A549 (cell line): ENCODE measurements at regions not wholly inside any gene's neighbourhood (a gene's known extent, or its start where the extent isn't known, plus 50 kb on each side); places are given as distances from the start of the nearest gene placed in this dataset.

Experiments used
- CTCF ChIP-seq: fragments of >200 bp; sonication (Bioruptor Twin); formaldehyde crosslinking; IDR thresholded peaks from 3 replicates; pipeline ENCODE4 v1.5.1; 2016
- FOSL2 ChIP-seq, 2 experiments: fragments of 450-650 bp in 1 of 2; fragments of >200 bp in 1 of 2; sonication (Bioruptor Twin) in 1 of 2; formaldehyde crosslinking; IDR thresholded peaks; 2 replicates each; pipeline versions ENCODE4 v1.5.0 to v1.6.1; 2016 to 2020; ENCODE audit warnings: mild to moderate bottlenecking in 1 of 2, moderate library complexity in 1 of 2
- MAFK ChIP-seq: fragments of 450-650 bp; IDR thresholded peaks from 2 replicates; pipeline ENCODE4 v1.6.1; 2014; ENCODE audit not compliant: partially characterized antibody
- POLR2A ChIP-seq: IDR thresholded peaks from 2 replicates; pipeline ENCODE4 v1.6.1; 2012; ENCODE audit warnings: mild to moderate bottlenecking, low read length
- RFX5 ChIP-seq: fragments of 450-650 bp; IDR thresholded peaks from 2 replicates; pipeline ENCODE4 v1.7.1; 2014; ENCODE audit warnings: antibody characterized with exemption, mild to moderate bottlenecking, moderate library complexity

- no peak for TF ChIP-seq CTCF
- no peak for TF ChIP-seq MAFK
- no peak for TF ChIP-seq POLR2A
- TF ChIP-seq RFX5 = no peak
- TF ChIP-seq FOSL2 (IDR thresholded peaks at IDR 0.05) = no peak
- TF ChIP-seq FOSL2 (CRISPR knock-in tag; IDR thresholded peaks at IDR 0.05) = no peak
These were observed 95.5 kb upstream of the UBAC2 start for GRCh38 chr13:99105160-99105559.
